ENCODE measurements at regions not wholly inside any gene's neighbourhood (a gene's known extent, or its start where the extent isn't known, plus 50 kb on each side); places are given as distances from the start of the nearest gene placed in this dataset.

- Histone ChIP-seq H3K36me3 (ENCODE audit: control insufficient read depth in 2 of 2, insufficient read depth in 1 of 2, low read length in 2 of 2) (no peaks in the 10 kb centered on the region), H3K9me3 (ENCODE audit: control insufficient read depth, insufficient read depth, low read depth, low read length) (no peaks in the 10 kb centered on the region), H3K4me1 (ENCODE audit: control insufficient read depth, insufficient read depth, low read length) (peaks cover 12% of the 10 kb centered on the region; the same call in 1 of the 2 replicates), H3K4me3 (ENCODE audit: low read depth, low read length) (no peak overlapping the region), H3K27ac (ENCODE audit: extremely low read depth, low read depth, low read length) (no peak overlapping the region)
- CTCF ChIA-PET, result interaction anchor here (0.5 kb wide), 1 partner anchor 184 kb away, joined by 3 read pairs; no protein-coding TSS in a partner anchor
- POLR2A ChIA-PET, result no interaction called here
- TF ChIP-seq ZFP3 (tag by site-specific recombination; IDR thresholded peaks at IDR 0.05; ENCODE audit: low read depth) (no peak), ZNF747 (tag by site-specific recombination; IDR thresholded peaks at IDR 0.05) (no peak), ZNF514 (tag by site-specific recombination; IDR thresholded peaks at IDR 0.05) (no peak), ZNF202 (tag by site-specific recombination; IDR thresholded peaks at IDR 0.05; ENCODE audit: borderline replicate concordance) (no peak), ZFHX2 (tag by site-specific recombination; conservative IDR thresholded peaks at IDR 0.05) (0 out of 2 replicates have a peak, but pooled peaks have one; percentile 25), ZNF670 (tag by site-specific recombination; IDR thresholded peaks at IDR 0.05; ENCODE audit: low read depth) (no peak), ZNF155 (tag by site-specific recombination; IDR thresholded peaks at IDR 0.05) (no peak), KLF16 (tag by site-specific recombination; IDR thresholded peaks at IDR 0.05) (no peak)
Measured at GRCh38 chr17:77830816-77831473, 127.6 kb upstream of the TNRC6C start.

DNA sequence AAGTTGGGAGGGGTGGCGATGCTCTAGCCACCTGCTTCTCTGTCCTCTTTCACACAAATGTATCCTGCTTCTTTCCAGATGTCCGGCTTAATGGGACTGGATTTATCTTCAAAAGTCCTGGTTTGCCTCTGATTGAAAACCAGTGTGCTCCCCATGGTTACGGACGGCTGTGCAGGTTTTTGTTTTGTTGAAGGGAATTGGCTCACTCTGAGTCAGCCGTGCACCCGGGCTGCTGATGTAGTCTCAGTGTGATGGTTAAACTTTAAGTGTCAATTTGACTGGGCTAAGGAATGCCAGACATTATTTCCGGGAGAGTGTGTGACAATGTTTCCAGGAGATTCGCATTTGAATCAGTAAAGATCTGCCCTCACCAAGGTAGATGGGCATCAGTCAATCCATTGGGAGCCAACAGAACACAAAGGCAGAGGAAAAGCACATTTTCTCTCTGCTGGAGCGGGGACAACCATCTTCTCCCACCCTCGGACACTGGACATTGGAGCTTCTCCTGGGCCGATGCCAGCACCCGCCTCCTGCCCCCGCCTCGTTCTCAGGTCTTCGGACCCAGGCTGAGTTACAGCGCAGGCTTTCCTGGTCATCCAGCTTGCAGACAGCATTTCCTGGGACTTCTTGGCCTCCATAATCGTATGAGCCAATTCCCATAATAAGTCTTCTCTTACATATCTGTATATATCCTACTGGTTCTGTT lies 126.9 kb upstream of the TNRC6C start:
- POLR2A ChIA-PET, result no interaction called here
- H3K9me3 ChIP-seq (ENCODE audit: control insufficient read depth, insufficient read depth, low read depth, low read length), result no peaks in the 10 kb centered on the region

More for the DNA sequence above, 126.9 kb upstream of the TNRC6C start:
- TF ChIP-seq SP3 (tag by site-specific recombination; IDR thresholded peaks at IDR 0.05), result no peak
- TF ChIP-seq ZNF600 (tag by site-specific recombination; IDR thresholded peaks at IDR 0.05), result no peak
- TF ChIP-seq PRDM10 (tag by site-specific recombination; IDR thresholded peaks at IDR 0.05), result 0 out of 2 replicates have a peak, but pooled peaks have one; percentile 28
- TF ChIP-seq ZNF37A (tag by site-specific recombination; IDR thresholded peaks at IDR 0.05), result no peak
- no peak for TF ChIP-seq GLIS2 (tag by site-specific recombination; IDR thresholded peaks at IDR 0.05)
- no peak for TF ChIP-seq BCL11A (tag by site-specific recombination; IDR thresholded peaks at IDR 0.05; ENCODE audit: low read depth)
- TF ChIP-seq, protein P1, sequence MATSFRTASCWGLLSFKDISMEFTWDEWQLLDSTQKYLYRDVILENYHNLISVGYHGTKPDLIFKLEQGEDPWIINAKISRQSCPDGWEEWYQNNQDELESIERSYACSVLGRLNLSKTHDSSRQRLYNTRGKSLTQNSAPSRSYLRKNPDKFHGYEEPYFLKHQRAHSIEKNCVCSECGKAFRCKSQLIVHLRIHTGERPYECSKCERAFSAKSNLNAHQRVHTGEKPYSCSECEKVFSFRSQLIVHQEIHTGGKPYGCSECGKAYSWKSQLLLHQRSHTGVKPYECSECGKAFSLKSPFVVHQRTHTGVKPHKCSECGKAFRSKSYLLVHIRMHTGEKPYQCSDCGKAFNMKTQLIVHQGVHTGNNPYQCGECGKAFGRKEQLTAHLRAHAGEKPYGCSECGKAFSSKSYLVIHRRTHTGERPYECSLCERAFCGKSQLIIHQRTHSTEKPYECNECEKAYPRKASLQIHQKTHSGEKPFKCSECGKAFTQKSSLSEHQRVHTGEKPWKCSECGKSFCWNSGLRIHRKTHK (tag by site-specific recombination; IDR thresholded peaks at IDR 0.05), result peak; percentile 86
- no peak for TF ChIP-seq ZNF280D (tag by site-specific recombination; IDR thresholded peaks at IDR 0.05)
- TF ChIP-seq ZNF148 (tag by site-specific recombination; IDR thresholded peaks at IDR 0.05; ENCODE audit: borderline replicate concordance), result no peak
- TF ChIP-seq ZSCAN23 (tag by site-specific recombination; IDR thresholded peaks at IDR 0.05), result no peak
- no peak for TF ChIP-seq ZNF211 (tag by site-specific recombination; IDR thresholded peaks at IDR 0.05; ENCODE audit: low read depth)
- TF ChIP-seq ZNF561 (tag by site-specific recombination; IDR thresholded peaks at IDR 0.05; ENCODE audit: borderline replicate concordance), result no peak
- TF ChIP-seq, protein P2, sequence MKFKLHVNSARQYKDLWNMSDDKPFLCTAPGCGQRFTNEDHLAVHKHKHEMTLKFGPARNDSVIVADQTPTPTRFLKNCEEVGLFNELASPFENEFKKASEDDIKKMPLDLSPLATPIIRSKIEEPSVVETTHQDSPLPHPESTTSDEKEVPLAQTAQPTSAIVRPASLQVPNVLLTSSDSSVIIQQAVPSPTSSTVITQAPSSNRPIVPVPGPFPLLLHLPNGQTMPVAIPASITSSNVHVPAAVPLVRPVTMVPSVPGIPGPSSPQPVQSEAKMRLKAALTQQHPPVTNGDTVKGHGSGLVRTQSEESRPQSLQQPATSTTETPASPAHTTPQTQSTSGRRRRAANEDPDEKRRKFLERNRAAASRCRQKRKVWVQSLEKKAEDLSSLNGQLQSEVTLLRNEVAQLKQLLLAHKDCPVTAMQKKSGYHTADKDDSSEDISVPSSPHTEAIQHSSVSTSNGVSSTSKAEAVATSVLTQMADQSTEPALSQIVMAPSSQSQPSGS (tag by site-specific recombination; IDR thresholded peaks at IDR 0.05; ENCODE audit: low read depth), result no peak
- no peak overlapping the region for H3K27ac ChIP-seq (ENCODE audit: extremely low read depth, low read depth, low read length)
- CTCF ChIA-PET, result no interaction called here
- peaks cover 12% of the 10 kb centered on the region; the same call in 1 of the 2 replicates for H3K4me1 ChIP-seq (ENCODE audit: control insufficient read depth, insufficient read depth, low read length)
- no peaks in the 10 kb centered on the region for H3K36me3 ChIP-seq (ENCODE audit: control insufficient read depth in 2 of 2, insufficient read depth in 1 of 2, low read length in 2 of 2)
- no peak overlapping the region for H3K4me3 ChIP-seq (ENCODE audit: low read depth, low read length)
